Ascending aorta (tissue), 2 donors: ENCODE measurements at regions not wholly inside any gene's neighbourhood (a gene's known extent, or its start where the extent isn't known, plus 50 kb on each side); places are given as distances from the start of the nearest gene placed in this dataset.

Source experiments
- DNase-seq, 2 donors: peaks; one replicate each; pipeline ENCODE4 v3.0.0-alpha.2; 2019; ENCODE audit warnings: low spot score in 2 of 2
- H3K27ac ChIP-seq, 2 donors: fragments of 200-600 bp; sonication (generic); one replicate each; pipeline ENCODE4 v1.5.1; 2016 to 2017; ENCODE audit warnings: mild to moderate bottlenecking in 1 of 2
- H3K27me3 ChIP-seq: fragments of 200-600 bp; sonication (generic); one replicate; pipeline ENCODE4 v1.5.1; 2017
- H3K36me3 ChIP-seq, 2 donors: fragments of 200-600 bp; sonication (generic); one replicate each; pipeline ENCODE4 v1.5.1; 2016
- H3K4me1 ChIP-seq, 2 donors: fragments of 200-600 bp; sonication (generic); one replicate each; pipeline ENCODE4 v1.5.1; 2016 to 2017; ENCODE audit warnings: mild to moderate bottlenecking in 1 of 2
- H3K4me3 ChIP-seq, 2 donors: fragments of 200-600 bp; sonication (generic); one replicate each; pipeline ENCODE4 v1.5.1; 2016 to 2017; ENCODE audit warnings: mild to moderate bottlenecking in 1 of 2
- H3K9me3 ChIP-seq, 2 donors: fragments of 200-600 bp; sonication (generic); one replicate each; pipeline ENCODE4 v1.5.1; 2016
- intact Hi-C: fragments of 100-400 bp; cut with DNase I; formaldehyde crosslinking; loops from one replicate; pipeline ENCODE4 v1.15.1; 2023
- TF ChIP-seq, protein P1 (sequence below), 3 experiments: fragments of 200-600 bp in 2 of 3; fragments of 450-650 bp in 1 of 3; sonication (generic) in 2 of 3; IDR thresholded peaks; one replicate each; pipeline ENCODE4 v1.5.1; 2016 to 2019; ENCODE audit warnings: antibody characterized with exemption in 3 of 3, mild to moderate bottlenecking in 1 of 3, moderate library complexity in 1 of 3

DNA sequence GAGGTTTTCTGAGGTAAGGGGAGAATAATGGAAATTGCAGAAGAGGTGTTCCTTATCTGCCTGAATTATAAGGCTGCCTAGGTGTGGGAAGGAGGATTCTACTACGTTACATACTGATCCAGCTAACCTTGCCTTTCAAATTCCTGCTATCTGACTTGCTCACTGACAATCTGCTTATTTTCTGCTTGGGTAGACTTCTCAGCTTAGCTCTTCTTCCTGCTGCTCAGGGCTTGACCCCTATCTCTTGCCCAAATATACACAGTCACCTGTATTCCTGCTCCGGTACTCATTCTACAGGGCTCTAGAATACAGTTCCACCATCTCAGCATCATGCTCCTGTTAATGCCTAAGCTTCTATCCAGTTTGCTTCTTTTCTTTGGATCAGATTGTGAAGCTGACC, 1607.6 kb downstream of the OLFM4 start:
- Histone ChIP-seq H3K36me3 (no peaks in the 10 kb centered on the region), H3K27me3 (no peaks in the 10 kb centered on the region)
- intact Hi-C loops = no loop called here

DNA sequence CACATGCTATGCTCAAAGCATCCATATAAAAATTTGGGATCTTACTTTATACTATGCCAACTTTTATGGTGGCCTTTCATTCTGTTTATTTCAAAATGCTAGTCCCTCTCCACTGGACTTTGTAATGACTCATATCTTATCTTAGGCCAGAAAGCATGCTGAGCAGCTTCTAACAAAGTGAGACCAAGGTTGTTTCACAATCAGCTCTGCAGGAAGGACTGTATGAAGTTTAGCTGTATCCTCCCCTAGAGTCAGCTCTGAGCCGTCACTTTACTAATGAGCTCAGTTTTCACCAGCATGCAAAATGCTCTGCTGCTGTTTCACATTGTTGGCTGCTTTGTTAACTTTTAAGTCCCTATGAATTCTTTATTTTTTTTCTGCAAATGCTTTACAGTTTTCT, 1608.8 kb downstream of the OLFM4 start:
- H3K27ac ChIP-seq = no peak overlapping the region
- H3K9me3 ChIP-seq = no peaks in the 10 kb centered on the region
- intact Hi-C loops = no loop called here
- H3K36me3 ChIP-seq = no peaks in the 10 kb centered on the region
- no peak overlapping the region for H3K4me3 ChIP-seq
- no peaks in the 10 kb centered on the region for H3K27me3 ChIP-seq
- no peak for DNase-seq
- H3K4me1 ChIP-seq = no peaks in the 10 kb centered on the region
- TF ChIP-seq, protein P1, sequence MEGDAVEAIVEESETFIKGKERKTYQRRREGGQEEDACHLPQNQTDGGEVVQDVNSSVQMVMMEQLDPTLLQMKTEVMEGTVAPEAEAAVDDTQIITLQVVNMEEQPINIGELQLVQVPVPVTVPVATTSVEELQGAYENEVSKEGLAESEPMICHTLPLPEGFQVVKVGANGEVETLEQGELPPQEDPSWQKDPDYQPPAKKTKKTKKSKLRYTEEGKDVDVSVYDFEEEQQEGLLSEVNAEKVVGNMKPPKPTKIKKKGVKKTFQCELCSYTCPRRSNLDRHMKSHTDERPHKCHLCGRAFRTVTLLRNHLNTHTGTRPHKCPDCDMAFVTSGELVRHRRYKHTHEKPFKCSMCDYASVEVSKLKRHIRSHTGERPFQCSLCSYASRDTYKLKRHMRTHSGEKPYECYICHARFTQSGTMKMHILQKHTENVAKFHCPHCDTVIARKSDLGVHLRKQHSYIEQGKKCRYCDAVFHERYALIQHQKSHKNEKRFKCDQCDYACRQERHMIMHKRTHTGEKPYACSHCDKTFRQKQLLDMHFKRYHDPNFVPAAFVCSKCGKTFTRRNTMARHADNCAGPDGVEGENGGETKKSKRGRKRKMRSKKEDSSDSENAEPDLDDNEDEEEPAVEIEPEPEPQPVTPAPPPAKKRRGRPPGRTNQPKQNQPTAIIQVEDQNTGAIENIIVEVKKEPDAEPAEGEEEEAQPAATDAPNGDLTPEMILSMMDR (IDR thresholded peaks at IDR 0.05) = no peak

More for the DNA sequence above, 1607.6 kb downstream of the OLFM4 start:
- TF ChIP-seq, protein P1 (IDR thresholded peaks at IDR 0.05) = no peak
- DNase-seq = no peak
- Histone ChIP-seq H3K27ac (no peak overlapping the region), H3K9me3 (no peaks in the 10 kb centered on the region), H3K4me3 (no peak overlapping the region), H3K4me1 (no peaks in the 10 kb centered on the region)

DNA sequence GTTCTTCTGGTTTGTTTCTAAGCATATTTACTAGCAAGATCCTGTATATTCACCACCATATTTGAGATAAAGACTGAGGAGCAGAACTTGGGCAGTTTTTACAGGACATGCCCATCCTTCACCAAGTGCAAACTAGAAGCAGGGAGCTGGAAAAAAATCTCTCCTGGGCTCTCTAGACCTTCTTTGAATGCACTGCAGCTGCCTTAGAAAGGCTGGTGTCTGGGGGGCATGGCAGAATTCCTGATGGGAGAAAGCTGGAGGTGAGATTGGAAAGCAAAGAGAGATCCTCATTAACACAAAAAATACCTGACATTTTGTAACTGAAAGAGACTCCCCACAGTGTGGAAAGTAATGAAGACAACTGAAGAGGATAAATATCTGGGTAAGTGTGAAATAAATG, 1612.1 kb downstream of the OLFM4 start:
- TF ChIP-seq, protein P1 (IDR thresholded peaks at IDR 0.05) = no peak
- H3K4me1 ChIP-seq = no peaks in the 10 kb centered on the region
- no peak for DNase-seq
- no peaks in the 10 kb centered on the region for H3K9me3 ChIP-seq
- intact Hi-C loops = no loop called here
- no peaks in the 10 kb centered on the region for H3K27me3 ChIP-seq
- no peak overlapping the region for H3K27ac ChIP-seq
- H3K36me3 ChIP-seq = no peaks in the 10 kb centered on the region
- H3K4me3 ChIP-seq = no peak overlapping the region

DNA sequence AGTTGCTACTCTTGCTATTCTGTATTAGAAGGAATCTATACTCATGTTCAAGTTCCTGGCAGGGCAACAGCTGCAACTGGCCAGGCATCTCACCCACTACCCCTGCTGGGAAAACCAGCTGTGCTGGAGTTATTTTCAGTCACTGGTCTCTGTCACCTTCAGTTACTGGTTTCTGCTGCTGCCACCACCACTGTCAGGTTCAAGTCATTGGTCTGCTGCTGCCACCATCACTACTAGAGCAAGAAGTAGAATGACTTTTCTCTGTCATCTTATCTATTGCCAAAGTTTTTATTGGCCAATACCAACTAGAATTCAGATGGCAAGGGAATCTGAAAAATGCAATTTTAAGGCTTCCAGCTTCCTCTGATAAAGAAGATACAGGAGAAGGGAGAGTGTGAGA, 1615.2 kb downstream of the OLFM4 start:
- Histone ChIP-seq H3K27me3 (no peaks in the 10 kb centered on the region), H3K27ac (no peak overlapping the region), H3K4me1 (no peaks in the 10 kb centered on the region), H3K4me3 (no peak overlapping the region), H3K36me3 (no peaks in the 10 kb centered on the region), H3K9me3 (no peaks in the 10 kb centered on the region)
- intact Hi-C loops = no loop called here
- DNase-seq = no peak
- TF ChIP-seq, protein P1 (IDR thresholded peaks at IDR 0.05) = no peak

DNA sequence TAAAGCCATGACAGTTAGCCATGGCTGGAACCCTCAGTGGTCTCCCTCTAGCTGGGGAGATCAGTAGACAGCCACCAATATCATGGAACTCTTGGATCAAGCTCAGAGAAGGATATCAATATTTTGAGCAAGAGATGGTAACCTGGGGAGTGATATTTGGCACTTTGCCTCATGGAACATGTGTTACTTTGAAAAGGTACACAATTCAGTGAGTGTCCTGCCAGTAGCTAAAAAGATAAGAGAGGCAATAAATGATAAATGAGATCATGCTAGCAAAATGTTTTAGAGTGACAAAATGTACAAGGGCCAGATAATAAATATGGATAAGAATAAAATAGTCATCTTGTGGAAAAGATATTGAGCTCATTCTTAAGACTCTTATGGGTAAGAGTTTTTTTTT, 1618.7 kb downstream of the OLFM4 start:
- no peak for DNase-seq
- Histone ChIP-seq H3K36me3 (no peaks in the 10 kb centered on the region), H3K27me3 (no peaks in the 10 kb centered on the region), H3K4me1 (no peaks in the 10 kb centered on the region), H3K4me3 (no peak overlapping the region), H3K9me3 (no peaks in the 10 kb centered on the region), H3K27ac (no peak overlapping the region)
- intact Hi-C loops = no loop called here
- TF ChIP-seq, protein P1 (IDR thresholded peaks at IDR 0.05) = no peak

DNA sequence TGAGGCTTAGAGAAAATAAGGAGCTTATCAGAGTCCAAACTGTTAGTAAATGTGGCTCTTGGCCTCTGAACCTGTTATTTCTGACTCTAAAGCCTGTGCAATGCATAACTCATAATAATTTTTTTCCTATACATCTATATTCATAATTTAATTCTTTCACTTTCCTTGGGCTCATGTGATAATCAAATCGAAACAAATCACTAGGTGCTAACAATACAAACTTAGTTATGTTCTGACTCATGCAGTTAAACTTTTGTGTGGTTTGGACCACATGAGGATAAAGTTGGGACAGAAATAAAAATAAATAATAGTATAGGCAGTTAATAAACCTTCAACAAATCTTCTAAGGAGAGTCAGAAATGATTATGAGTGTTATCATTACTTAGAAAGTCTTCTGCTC, 1629.0 kb downstream of the OLFM4 start:
- Histone ChIP-seq H3K27ac (no peak overlapping the region), H3K4me1 (no peaks in the 10 kb centered on the region), H3K27me3 (no peaks in the 10 kb centered on the region), H3K4me3 (no peak overlapping the region), H3K36me3 (no peaks in the 10 kb centered on the region), H3K9me3 (no peaks in the 10 kb centered on the region)
- TF ChIP-seq, protein P1 (IDR thresholded peaks at IDR 0.05) = no peak
- intact Hi-C loops = no loop called here
- no peak for DNase-seq
